Activated B cell treated with CpG ODN at 0.5 μM for 24 hours (primary cell): ENCODE measurements at regions not wholly inside any gene's neighbourhood (a gene's known extent, or its start where the extent isn't known, plus 50 kb on each side); places are given as distances from the start of the nearest gene placed in this dataset.

ENCODE experiments used
- ATAC-seq: fragments of 200-7000 bp; cut with Tn5 transposase; one replicate; pipeline ENCODE4 v1.10.0; 2021; ENCODE audit warnings: low read depth, mild to moderate bottlenecking, moderate library complexity
- CTCF ChIA-PET: fragments of 350-600 bp; sonication (Branson Sonifier 250); formaldehyde crosslinking; loops from one replicate; lab custom pipeline; 2021; ENCODE audit warnings: antibody characterized with exemption; lab: Charles Lee
- POLR2A ChIA-PET: fragments of 350-600 bp; sonication (Branson Sonifier 250); formaldehyde crosslinking; loops from one replicate; lab custom pipeline; 2021; ENCODE audit warnings: antibody characterized with exemption; lab: Charles Lee
- DNase-seq: peaks from one replicate; pipeline ENCODE4 v3.0.0; 2022
- H3K27ac Mint-ChIP-seq: one replicate; pipeline ENCODE4 v1.8.0; 2020; ENCODE audit warnings: mixed read lengths
- H3K27me3 Mint-ChIP-seq: one replicate; pipeline ENCODE4 v1.8.0; 2021; ENCODE audit warnings: mixed read lengths
- H3K36me3 Mint-ChIP-seq: one replicate; pipeline ENCODE4 v1.8.0; 2021; ENCODE audit warnings: low read depth, mixed read lengths
- H3K4me1 Mint-ChIP-seq: one replicate; pipeline ENCODE4 v1.8.0; 2021; ENCODE audit warnings: mixed read lengths
- H3K4me3 Mint-ChIP-seq: one replicate; pipeline ENCODE4 v1.8.0; 2020; ENCODE audit warnings: mild to moderate bottlenecking, mixed read lengths
- H3K9me3 Mint-ChIP-seq: one replicate; pipeline ENCODE4 v1.8.0; 2020; ENCODE audit warnings: mixed read lengths
- intact Hi-C: fragments of 100-400 bp; cut with micrococcal nuclease; formaldehyde crosslinking; loops from one replicate; pipeline ENCODE4 v1.15.1; 2024
- TF ChIP-seq, protein P1 (sequence below): fragments of 200-600 bp; IDR thresholded peaks from one replicate; pipeline ENCODE4 v1.8.0; 2022; ENCODE audit warnings: antibody characterized with exemption, mild to moderate bottlenecking

DNA sequence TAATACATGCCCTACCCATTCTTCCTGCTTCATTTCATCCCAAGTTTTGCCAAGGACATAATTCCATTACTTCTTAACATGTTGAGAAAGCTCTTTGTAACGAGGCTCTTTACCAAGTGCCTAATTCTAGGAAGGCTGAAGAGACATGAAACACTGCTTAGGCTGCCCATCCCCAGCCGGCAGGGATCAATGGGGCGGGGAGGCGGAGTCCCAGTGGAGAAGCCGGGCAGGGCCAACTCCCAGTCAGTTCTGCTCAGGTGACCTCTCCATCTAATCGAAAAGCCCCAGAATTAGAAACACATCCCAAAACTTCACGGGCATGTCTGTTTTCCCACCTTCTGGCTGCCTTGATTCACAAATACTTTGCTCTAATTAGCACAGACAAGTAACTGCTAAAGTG lies 89.5 kb upstream of the LYZL1 start:
- Mint-ChIP-seq H3K9me3 (peaks cover 6% of the 10 kb centered on the region), H3K27me3 (peaks cover 7% of the 10 kb centered on the region), H3K4me3 (no peak overlapping the region), H3K36me3 (no peaks in the 10 kb centered on the region), H3K4me1 (no peaks in the 10 kb centered on the region), H3K27ac (no peak overlapping the region)
- DNase-seq (no peak), ATAC-seq (no peak)
- CTCF ChIA-PET: no interaction called here
- intact Hi-C loops: no loop called here
- TF ChIP-seq, protein P1, sequence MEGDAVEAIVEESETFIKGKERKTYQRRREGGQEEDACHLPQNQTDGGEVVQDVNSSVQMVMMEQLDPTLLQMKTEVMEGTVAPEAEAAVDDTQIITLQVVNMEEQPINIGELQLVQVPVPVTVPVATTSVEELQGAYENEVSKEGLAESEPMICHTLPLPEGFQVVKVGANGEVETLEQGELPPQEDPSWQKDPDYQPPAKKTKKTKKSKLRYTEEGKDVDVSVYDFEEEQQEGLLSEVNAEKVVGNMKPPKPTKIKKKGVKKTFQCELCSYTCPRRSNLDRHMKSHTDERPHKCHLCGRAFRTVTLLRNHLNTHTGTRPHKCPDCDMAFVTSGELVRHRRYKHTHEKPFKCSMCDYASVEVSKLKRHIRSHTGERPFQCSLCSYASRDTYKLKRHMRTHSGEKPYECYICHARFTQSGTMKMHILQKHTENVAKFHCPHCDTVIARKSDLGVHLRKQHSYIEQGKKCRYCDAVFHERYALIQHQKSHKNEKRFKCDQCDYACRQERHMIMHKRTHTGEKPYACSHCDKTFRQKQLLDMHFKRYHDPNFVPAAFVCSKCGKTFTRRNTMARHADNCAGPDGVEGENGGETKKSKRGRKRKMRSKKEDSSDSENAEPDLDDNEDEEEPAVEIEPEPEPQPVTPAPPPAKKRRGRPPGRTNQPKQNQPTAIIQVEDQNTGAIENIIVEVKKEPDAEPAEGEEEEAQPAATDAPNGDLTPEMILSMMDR: no peak
- POLR2A ChIA-PET: no interaction called here

DNA sequence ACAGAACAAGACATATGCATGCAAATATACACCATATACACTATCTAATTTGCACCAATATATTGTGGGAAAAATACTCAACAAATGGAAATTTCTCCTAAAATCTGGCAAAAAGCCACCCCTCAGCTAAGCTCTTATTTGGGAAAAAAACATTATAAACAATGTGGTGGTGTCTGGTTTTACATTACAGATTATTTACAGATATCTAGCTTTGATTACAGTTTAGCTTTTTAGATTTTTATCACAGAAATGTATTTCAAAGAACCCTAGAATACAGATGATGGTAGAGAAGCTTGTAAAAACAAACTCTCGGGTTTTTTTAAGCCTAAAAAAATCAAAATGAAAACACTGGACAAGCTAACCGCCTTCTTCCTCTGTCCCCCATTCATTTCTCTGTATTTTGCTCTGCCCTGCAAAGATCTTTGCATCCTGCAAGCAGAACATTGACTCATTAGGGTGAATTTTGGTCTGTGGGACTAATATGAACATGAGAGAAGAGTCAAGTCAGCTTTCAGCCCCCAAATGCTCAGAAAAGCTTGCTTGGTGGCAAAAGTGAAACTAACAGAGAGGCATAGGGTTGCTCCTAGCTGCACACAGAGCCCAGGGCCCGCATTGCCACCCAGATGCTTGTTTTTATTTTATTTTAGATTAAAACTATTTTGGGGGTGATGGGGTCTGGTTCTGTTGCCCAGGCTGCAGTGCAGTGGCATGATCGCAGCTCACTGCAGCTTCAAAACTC lies 88.8 kb upstream of the LYZL1 start:
- POLR2A ChIA-PET: no interaction called here
- TF ChIP-seq, protein P1: no peak
- peaks cover 2% of the 10 kb centered on the region for H3K9me3 Mint-ChIP-seq
- DNase-seq (no peak), ATAC-seq (no peak)
- no peak overlapping the region for H3K4me3 Mint-ChIP-seq
- H3K27me3 Mint-ChIP-seq: peaks cover 10% of the 10 kb centered on the region
- H3K27ac Mint-ChIP-seq: no peak overlapping the region
- intact Hi-C loops: no loop called here
- CTCF ChIA-PET: no interaction called here
- no peaks in the 10 kb centered on the region for H3K4me1 Mint-ChIP-seq
- no peaks in the 10 kb centered on the region for H3K36me3 Mint-ChIP-seq

DNA sequence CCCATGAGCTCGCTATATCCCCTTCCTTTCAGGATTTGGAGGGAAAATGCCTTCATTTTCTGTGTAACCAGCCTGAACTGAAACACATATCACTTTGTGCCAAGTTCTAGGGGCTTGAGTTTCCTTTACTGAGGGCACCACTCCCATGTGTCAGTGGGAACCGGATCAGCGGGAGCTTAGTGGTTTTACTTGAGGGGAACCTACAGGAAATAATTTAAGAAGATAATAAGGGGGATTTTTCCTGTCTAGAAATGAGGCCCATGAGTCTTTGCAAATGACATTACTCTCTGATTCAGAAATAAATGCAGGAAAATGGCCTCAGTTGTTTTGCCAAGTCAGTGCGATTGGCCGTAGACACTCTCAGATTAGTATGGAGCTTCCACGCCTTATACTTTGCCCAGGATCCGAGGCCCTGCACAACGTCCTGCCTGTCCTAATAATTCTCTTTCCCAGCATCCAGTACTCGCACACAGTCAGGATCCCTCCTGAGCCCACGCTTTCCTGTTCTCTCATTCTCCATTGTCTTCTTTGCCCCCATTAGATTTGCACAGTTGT lies 86.4 kb upstream of the LYZL1 start:
- intact Hi-C loops: no loop called here
- ChIA-PET POLR2A (no interaction called here), CTCF (no interaction called here)
- Mint-ChIP-seq H3K4me1 (no peaks in the 10 kb centered on the region), H3K4me3 (no peak overlapping the region), H3K27me3 (peaks cover 13% of the 10 kb centered on the region), H3K9me3 (no peaks in the 10 kb centered on the region), H3K27ac (no peak overlapping the region), H3K36me3 (no peaks in the 10 kb centered on the region)
- DNase-seq (no peak), ATAC-seq (no peak)
- TF ChIP-seq, protein P1: no peak

DNA sequence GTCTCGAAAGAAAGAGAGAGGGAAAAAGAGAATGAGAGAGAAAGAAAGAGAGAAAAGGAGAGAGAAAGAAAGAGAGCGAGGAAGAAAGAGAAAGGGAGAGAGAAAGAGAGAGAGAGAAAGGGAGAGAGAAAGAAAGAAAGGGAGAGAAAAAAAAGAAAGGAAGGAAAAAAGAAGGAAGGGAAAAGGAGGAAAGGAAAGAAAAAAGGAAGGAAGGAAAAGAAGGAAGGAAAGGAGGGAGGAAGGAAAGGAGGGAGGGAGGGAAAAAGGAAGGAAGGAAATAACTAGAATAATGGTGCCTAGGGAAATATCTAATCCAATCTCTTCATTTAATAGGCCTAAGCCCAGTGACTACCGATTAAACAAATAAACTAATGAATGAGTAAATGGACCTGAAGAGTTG lies 85.4 kb upstream of the LYZL1 start:
- CTCF ChIA-PET: no interaction called here
- Mint-ChIP-seq H3K9me3 (no peaks in the 10 kb centered on the region), H3K4me1 (no peaks in the 10 kb centered on the region), H3K27ac (no peak overlapping the region), H3K4me3 (no peak overlapping the region), H3K36me3 (no peaks in the 10 kb centered on the region), H3K27me3 (peaks cover 13% of the 10 kb centered on the region)
- no peak for DNase-seq
- POLR2A ChIA-PET: no interaction called here
- ATAC-seq: no peak
- TF ChIP-seq, protein P1: no peak
- intact Hi-C loops: no loop called here

DNA sequence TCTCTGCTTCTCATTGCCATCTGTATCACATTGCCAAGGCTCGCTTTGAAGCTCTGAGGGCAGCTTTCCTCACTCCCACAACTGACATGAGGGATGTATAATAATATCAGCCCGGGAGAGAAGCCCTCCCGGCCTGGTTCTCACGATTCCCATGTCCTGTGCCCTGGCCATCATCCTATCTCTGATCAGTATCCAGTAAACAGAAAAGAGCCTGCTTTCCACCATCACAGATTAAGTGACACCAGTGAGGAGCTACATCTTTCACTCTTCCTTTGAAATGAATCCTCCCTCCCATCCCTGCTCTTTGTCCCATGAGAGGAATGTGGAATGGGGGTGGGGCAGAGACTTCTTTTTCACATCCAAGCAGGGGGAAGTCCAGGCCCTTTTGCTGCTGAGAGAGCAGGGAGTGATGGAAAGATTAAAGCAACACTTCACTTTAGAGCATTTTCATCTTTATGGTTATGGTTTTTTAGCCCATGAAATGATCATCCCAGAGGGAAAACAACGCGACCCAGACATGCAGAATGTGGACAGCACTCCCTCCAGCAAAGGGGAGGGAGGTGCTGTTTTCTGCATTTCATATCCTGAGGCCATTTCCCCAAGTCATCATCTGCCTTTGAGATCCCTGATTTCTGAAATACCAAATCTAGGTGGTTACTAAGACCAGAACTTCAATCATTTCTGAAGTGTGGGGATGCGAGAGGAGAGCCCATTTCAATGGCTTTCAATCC lies 84.6 kb upstream of the LYZL1 start:
- CTCF ChIA-PET: no interaction called here

More for the DNA sequence above, 84.6 kb upstream of the LYZL1 start:
- Mint-ChIP-seq H3K27me3 (peaks cover 13% of the 10 kb centered on the region), H3K4me3 (no peak overlapping the region), H3K4me1 (no peaks in the 10 kb centered on the region), H3K36me3 (no peaks in the 10 kb centered on the region), H3K9me3 (no peaks in the 10 kb centered on the region), H3K27ac (no peak overlapping the region)
- intact Hi-C loops: no loop called here
- TF ChIP-seq, protein P1: no peak
- no peak for ATAC-seq
- POLR2A ChIA-PET: no interaction called here
- DNase-seq: no peak
